Endothelial cell of umbilical vein (primary cell): ENCODE measurements at regions not wholly inside any gene's neighbourhood (a gene's known extent, or its start where the extent isn't known, plus 50 kb on each side); places are given as distances from the start of the nearest gene placed in this dataset.

ENCODE experiments used
- EZH2 ChIP-seq: IDR thresholded peaks from 2 replicates; pipeline ENCODE4 v1.6.1; 2012; ENCODE audit warnings: borderline replicate concordance, low read depth, mild to moderate bottlenecking, moderate library complexity, low read length, inconsistent platforms; ENCODE audit not compliant: severe bottlenecking
- POLR2A ChIP-seq: IDR thresholded peaks from 2 replicates; pipeline ENCODE4 v1.6.1; 2012; ENCODE audit warnings: low read depth, mild to moderate bottlenecking, control low read depth, low read length
- TF ChIP-seq, protein P1 (sequence below), 2 donors: IDR thresholded peaks; 1 replicate in 1 of 2; 2 replicates in 1 of 2; pipeline ENCODE4 v1.5.1; 2011; ENCODE audit warnings: low read length in 2 of 2, mild to moderate bottlenecking in 2 of 2, moderate library complexity in 2 of 2, control low read depth in 1 of 2, inconsistent platforms in 1 of 2, low read depth in 1 of 2; ENCODE audit not compliant: insufficient read depth in 1 of 2; ENCODE audit errors: extremely low read depth in 1 of 2

DNA sequence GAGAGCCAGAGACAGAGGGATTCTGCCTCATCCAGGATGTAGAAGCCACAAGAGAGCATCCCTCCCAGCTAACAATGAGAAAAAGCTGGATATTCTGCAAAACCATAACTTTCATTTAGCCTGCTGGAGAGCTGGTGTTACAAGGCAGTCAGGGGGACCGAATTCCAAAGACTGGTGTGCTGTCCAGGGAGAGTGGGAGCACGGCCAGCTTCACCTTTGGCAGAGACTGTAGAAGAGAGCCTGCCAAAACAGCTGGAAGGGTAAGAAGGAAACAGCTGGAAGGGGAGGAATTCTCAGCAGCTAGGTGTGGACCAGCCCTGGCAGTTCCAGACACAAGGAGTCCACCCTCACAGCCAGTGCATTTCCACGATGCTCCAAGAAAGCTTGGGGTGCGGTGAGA is 109.9 kb upstream of the LINGO1 start:
- TF ChIP-seq, protein P1, sequence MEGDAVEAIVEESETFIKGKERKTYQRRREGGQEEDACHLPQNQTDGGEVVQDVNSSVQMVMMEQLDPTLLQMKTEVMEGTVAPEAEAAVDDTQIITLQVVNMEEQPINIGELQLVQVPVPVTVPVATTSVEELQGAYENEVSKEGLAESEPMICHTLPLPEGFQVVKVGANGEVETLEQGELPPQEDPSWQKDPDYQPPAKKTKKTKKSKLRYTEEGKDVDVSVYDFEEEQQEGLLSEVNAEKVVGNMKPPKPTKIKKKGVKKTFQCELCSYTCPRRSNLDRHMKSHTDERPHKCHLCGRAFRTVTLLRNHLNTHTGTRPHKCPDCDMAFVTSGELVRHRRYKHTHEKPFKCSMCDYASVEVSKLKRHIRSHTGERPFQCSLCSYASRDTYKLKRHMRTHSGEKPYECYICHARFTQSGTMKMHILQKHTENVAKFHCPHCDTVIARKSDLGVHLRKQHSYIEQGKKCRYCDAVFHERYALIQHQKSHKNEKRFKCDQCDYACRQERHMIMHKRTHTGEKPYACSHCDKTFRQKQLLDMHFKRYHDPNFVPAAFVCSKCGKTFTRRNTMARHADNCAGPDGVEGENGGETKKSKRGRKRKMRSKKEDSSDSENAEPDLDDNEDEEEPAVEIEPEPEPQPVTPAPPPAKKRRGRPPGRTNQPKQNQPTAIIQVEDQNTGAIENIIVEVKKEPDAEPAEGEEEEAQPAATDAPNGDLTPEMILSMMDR (IDR thresholded peaks at IDR 0.05; ENCODE audit: extremely low read depth in 1 of 2, insufficient read depth in 1 of 2, low read depth in 1 of 2, low read length in 2 of 2): no peak
- TF ChIP-seq EZH2: no peak
- TF ChIP-seq POLR2A: no peak
